Hepatocyte (in vitro differentiated cells): ENCODE measurements at regions not wholly inside any gene's neighbourhood (a gene's known extent, or its start where the extent isn't known, plus 50 kb on each side); places are given as distances from the start of the nearest gene placed in this dataset.

ENCODE experiments used
- DNase-seq: peaks from one replicate; pipeline ENCODE4 v3.0.0-alpha.2; 2016; ENCODE audit warnings: low spot score
- H2AFZ ChIP-seq: fragments of 200-600 bp; sonication (generic); 2 replicates; pipeline ENCODE4 v1.6.0; 2016; ENCODE audit warnings: antibody characterized with exemption, mild to moderate bottlenecking
- H3K27ac ChIP-seq: fragments of 200-600 bp; sonication (generic); 2 replicates; pipeline ENCODE4 v1.5.1; 2016; ENCODE audit warnings: mild to moderate bottlenecking
- H3K27me3 ChIP-seq: fragments of 200-600 bp; sonication (generic); 2 replicates; pipeline ENCODE4 v1.6.1; 2016
- H3K36me3 ChIP-seq: fragments of 200-600 bp; sonication (generic); replicated peaks from 2 replicates; pipeline ENCODE4 v1.5.1; 2016; ENCODE audit warnings: low read depth; ENCODE audit not compliant: insufficient read depth
- H3K4me1 ChIP-seq: fragments of 200-600 bp; sonication (generic); 2 replicates; pipeline ENCODE4 v1.5.1; 2016; ENCODE audit warnings: mild to moderate bottlenecking, moderate library complexity; ENCODE audit not compliant: insufficient read depth
- H3K4me2 ChIP-seq: fragments of 200-600 bp; sonication (generic); 2 replicates; pipeline ENCODE4 v1.6.0; 2016
- H3K4me3 ChIP-seq: fragments of 200-600 bp; sonication (generic); 2 replicates; pipeline ENCODE4 v1.5.1; 2016; ENCODE audit warnings: mild to moderate bottlenecking
- H3K79me2 ChIP-seq: fragments of 200-600 bp; sonication (generic); 2 replicates; pipeline ENCODE4 v1.6.0; 2017; ENCODE audit warnings: mild to moderate bottlenecking
- H3K9me2 ChIP-seq: fragments of 200-600 bp; sonication (generic); replicated peaks from 2 replicates; pipeline ENCODE4 v1.6.0; 2017; ENCODE audit warnings: mild to moderate bottlenecking; ENCODE audit not compliant: insufficient read depth
- H3K9me3 ChIP-seq: fragments of 200-600 bp; sonication (generic); 2 replicates; pipeline ENCODE4 v1.5.1; 2016; ENCODE audit warnings: low read depth, mild to moderate bottlenecking
- H4K20me1 ChIP-seq: fragments of 200-600 bp; sonication (generic); 2 replicates; pipeline ENCODE4 v1.6.0; 2016; ENCODE audit warnings: mild to moderate bottlenecking; ENCODE audit not compliant: insufficient read depth, poor library complexity, severe bottlenecking
- CTCF ChIP-seq: fragments of 200-600 bp; sonication (generic); IDR thresholded peaks from 2 replicates; pipeline ENCODE4 v1.5.1; 2016; ENCODE audit warnings: antibody characterized with exemption, mild to moderate bottlenecking; ENCODE audit not compliant: poor library complexity
- EZH2 ChIP-seq: fragments of 200-600 bp; sonication (generic); IDR thresholded peaks from 2 replicates; pipeline ENCODE4 v1.6.1; 2016; ENCODE audit warnings: antibody characterized with exemption, mild to moderate bottlenecking, borderline replicate concordance
- EZH2phosphoT487 ChIP-seq: fragments of 200-600 bp; sonication (generic); IDR thresholded peaks from one replicate; pipeline ENCODE4 v1.6.1; 2018; ENCODE audit warnings: antibody characterized with exemption, mild to moderate bottlenecking, low read depth, moderate library complexity; ENCODE audit not compliant: unreplicated experiment, severe bottlenecking
- WGBS: methylation state at CpG from one replicate; pipeline ENCODE4 v1.1.6; 2016; ENCODE audit warnings: low lambda C conversion rate; ENCODE audit errors: missing lambda C conversion rate; 5-methylcytosine and 5-hydroxymethylcytosine counted together

- peaks cover 5% of the 10 kb centered on the region for H3K27me3 ChIP-seq
- no peaks in the 10 kb centered on the region for H3K9me2 ChIP-seq
- peaks cover 5% of the 10 kb centered on the region for H3K4me1 ChIP-seq
- no peak overlapping the region for H3K4me3 ChIP-seq
- H3K79me2 ChIP-seq, result no peaks in the 10 kb centered on the region
- no peaks in the 10 kb centered on the region for H3K9me3 ChIP-seq
- no peak overlapping the region for H3K27ac ChIP-seq
- WGBS, result 83% methylated on average over 5 of the region's 5 CpGs
- no peak overlapping the region for H3K4me2 ChIP-seq
- no peak overlapping the region for H2AFZ ChIP-seq
- no peak for TF ChIP-seq EZH2
- no peak for TF ChIP-seq EZH2phosphoT487
- no peak for TF ChIP-seq CTCF
- H3K36me3 ChIP-seq, result no peaks in the 10 kb centered on the region
- DNase-seq, result no peak
- H4K20me1 ChIP-seq, result no peaks in the 10 kb centered on the region
Measured at GRCh38 chr13:48849515-48849914, 126.2 kb upstream of the FNDC3A start.

DNA sequence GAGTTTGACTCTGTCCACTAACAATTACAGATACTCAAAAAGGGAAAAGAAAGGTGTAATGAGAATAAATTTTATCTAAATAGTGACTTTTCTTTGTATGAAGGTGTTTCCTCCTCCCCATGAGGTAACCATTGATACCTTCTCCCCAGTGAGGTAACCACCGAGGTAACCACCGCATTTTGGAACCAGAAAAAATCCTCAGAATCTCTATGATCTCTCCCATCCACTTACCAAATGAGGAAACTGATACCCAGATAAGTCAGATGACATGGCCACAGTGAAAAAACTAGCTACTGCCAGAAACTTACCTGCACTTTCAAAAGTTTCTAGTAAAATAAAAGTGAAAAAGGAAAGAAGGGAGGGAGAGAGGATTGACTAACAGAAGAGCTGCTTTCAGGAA, 124.0 kb upstream of the FNDC3A start:
- Histone ChIP-seq H3K27ac (no peak overlapping the region), H4K20me1 (no peaks in the 10 kb centered on the region), H3K4me1 (peaks cover 5% of the 10 kb centered on the region), H3K36me3 (no peaks in the 10 kb centered on the region), H3K4me2 (no peak overlapping the region), H3K9me2 (no peaks in the 10 kb centered on the region), H3K9me3 (no peaks in the 10 kb centered on the region), H3K27me3 (peaks cover 5% of the 10 kb centered on the region), H3K79me2 (no peaks in the 10 kb centered on the region), H3K4me3 (no peak overlapping the region), H2AFZ (no peak overlapping the region)
- no peak for DNase-seq
- 92% methylated on average over 2 of the region's 2 CpGs for WGBS
- TF ChIP-seq EZH2phosphoT487 (no peak), EZH2 (no peak), CTCF (no peak)

- peaks cover 5% of the 10 kb centered on the region for H3K4me1 ChIP-seq
- no peaks in the 10 kb centered on the region for H3K9me2 ChIP-seq
- TF ChIP-seq CTCF, result no peak
- TF ChIP-seq EZH2, result no peak
- no peak for TF ChIP-seq EZH2phosphoT487
- DNase-seq, result no peak
- H3K4me2 ChIP-seq, result peak overlapping the region; percentile 67
- no peaks in the 10 kb centered on the region for H4K20me1 ChIP-seq
- H3K79me2 ChIP-seq, result no peaks in the 10 kb centered on the region
- no peaks in the 10 kb centered on the region for H3K27me3 ChIP-seq
- H3K36me3 ChIP-seq, result no peaks in the 10 kb centered on the region
- no peak overlapping the region for H3K27ac ChIP-seq
- no peaks in the 10 kb centered on the region for H3K9me3 ChIP-seq
- 45% methylated on average over 8 of the region's 8 CpGs for WGBS
- no peak overlapping the region for H2AFZ ChIP-seq
- no peak overlapping the region for H3K4me3 ChIP-seq
Measured at GRCh38 chr13:48852911-48853727, 122.6 kb upstream of the FNDC3A start.
